HG02884 (cell line): ENCODE measurements at regions not wholly inside any gene's neighbourhood (a gene's known extent, or its start where the extent isn't known, plus 50 kb on each side); places are given as distances from the start of the nearest gene placed in this dataset.

ENCODE experiments used
- ATAC-seq: cut with Tn5 transposase; IDR thresholded peaks from one replicate; pipeline ENCODE4 v1.9.1; 2021; ENCODE audit warnings: mild to moderate bottlenecking, moderate library complexity; ENCODE audit not compliant: unreplicated experiment

GRCh38 chr2:72004976-72005375 lies 142.7 kb downstream of the CYP26B1 start:
- ATAC-seq: no peak

GRCh38 chr2:72004201-72004915 lies 143.3 kb downstream of the CYP26B1 start:
- ATAC-seq: no peak

- no peak for ATAC-seq
Observed at GRCh38 chr2:72003796-72004195, 143.9 kb downstream of the CYP26B1 start.

- no peak for ATAC-seq
Observed at GRCh38 chr2:72003124-72003523, 144.5 kb downstream of the CYP26B1 start.

- ATAC-seq: no peak
Observed at GRCh38 chr2:72001937-72002690, 145.5 kb downstream of the CYP26B1 start.

GRCh38 chr2:72000110-72000509 lies 147.6 kb downstream of the CYP26B1 start:
- no peak for ATAC-seq

- no peak for ATAC-seq
Observed at GRCh38 chr2:71999580-71999979, 148.1 kb downstream of the CYP26B1 start.

- ATAC-seq: no peak
Observed at GRCh38 chr2:71997843-71998242, 149.8 kb downstream of the CYP26B1 start.

- no peak for ATAC-seq
Observed at GRCh38 chr2:71995067-71995665, 152.5 kb downstream of the CYP26B1 start.

- ATAC-seq: no peak
Observed at GRCh38 chr2:71992036-71992435, 155.6 kb downstream of the CYP26B1 start.

- no peak for ATAC-seq
Observed at GRCh38 chr2:71991397-71991796, 156.3 kb downstream of the CYP26B1 start.

- ATAC-seq: no peak
Observed at GRCh38 chr2:71990826-71991225, 156.8 kb downstream of the CYP26B1 start.

GRCh38 chr2:71990122-71990521 lies 157.5 kb downstream of the CYP26B1 start:
- ATAC-seq: no peak

GRCh38 chr2:71989671-71990070 lies 158.0 kb downstream of the CYP26B1 start:
- no peak for ATAC-seq

GRCh38 chr2:71988170-71988569 lies 159.5 kb downstream of the CYP26B1 start:
- no peak for ATAC-seq

GRCh38 chr2:71976685-71977084 lies 171.0 kb downstream of the CYP26B1 start:
- no peak for ATAC-seq

- ATAC-seq: no peak
Observed at GRCh38 chr2:71974846-71975245, 172.8 kb downstream of the CYP26B1 start.

- ATAC-seq: no peak
Observed at GRCh38 chr2:71971493-71971892, 176.2 kb downstream of the CYP26B1 start.

- no peak for ATAC-seq
Observed at GRCh38 chr2:71965530-71965929, 182.1 kb downstream of the CYP26B1 start.

- ATAC-seq: no peak
Observed at GRCh38 chr2:71962911-71963694, 184.6 kb downstream of the CYP26B1 start.

- no peak for ATAC-seq
Observed at GRCh38 chr2:71962350-71962749, 185.3 kb downstream of the CYP26B1 start.
